ENCODE measurements at regions not wholly inside any gene's neighbourhood (a gene's known extent, or its start where the extent isn't known, plus 50 kb on each side); places are given as distances from the start of the nearest gene placed in this dataset.
A peak's percentile ranks its signal among the peaks of the same experiment; 100 is the strongest.

GRCh38 chr18:55097456-55098170, 138.4 kb upstream of the CCDC68 start:
- Mint-ChIP-seq H3K4me1 (ENCODE audit: low read depth, unreplicated experiment) (no peaks in the 10 kb centered on the region), H3K4me3 (ENCODE audit: unreplicated experiment) (no peak overlapping the region), H3K27ac (ENCODE audit: unreplicated experiment) (no peak overlapping the region), H3K9me3 (ENCODE audit: unreplicated experiment) (no peaks in the 10 kb centered on the region), H3K36me3 (ENCODE audit: unreplicated experiment) (no peaks in the 10 kb centered on the region), H3K27me3 (ENCODE audit: unreplicated experiment) (no peaks in the 10 kb centered on the region)
- no peak for TF ChIP-seq CTCF (IDR thresholded peaks at IDR 0.05; ENCODE audit: partially characterized antibody, unreplicated experiment)
- no peak for DNase-seq

GRCh38 chr18:55096263-55096951, 137.1 kb upstream of the CCDC68 start:
- Mint-ChIP-seq H3K27ac (ENCODE audit: unreplicated experiment) (no peak overlapping the region), H3K36me3 (ENCODE audit: unreplicated experiment) (no peaks in the 10 kb centered on the region), H3K27me3 (ENCODE audit: unreplicated experiment) (no peaks in the 10 kb centered on the region)

GRCh38 chr18:55095584-55095983, 136.3 kb upstream of the CCDC68 start:
- Mint-ChIP-seq H3K27me3 (ENCODE audit: unreplicated experiment) (no peaks in the 10 kb centered on the region), H3K27ac (ENCODE audit: unreplicated experiment) (no peak overlapping the region), H3K4me3 (ENCODE audit: unreplicated experiment) (no peak overlapping the region), H3K36me3 (ENCODE audit: unreplicated experiment) (no peaks in the 10 kb centered on the region), H3K4me1 (ENCODE audit: low read depth, unreplicated experiment) (no peaks in the 10 kb centered on the region), H3K9me3 (ENCODE audit: unreplicated experiment) (no peaks in the 10 kb centered on the region)
- no peak for DNase-seq
- TF ChIP-seq CTCF (IDR thresholded peaks at IDR 0.05; ENCODE audit: partially characterized antibody, unreplicated experiment), result no peak

More at GRCh38 chr18:55096263-55096951, 137.1 kb upstream of the CCDC68 start:
- no peaks in the 10 kb centered on the region for H3K4me1 Mint-ChIP-seq (ENCODE audit: low read depth, unreplicated experiment)
- peak; percentile 25 for DNase-seq
- H3K4me3 Mint-ChIP-seq (ENCODE audit: unreplicated experiment), result no peak overlapping the region
- no peak for TF ChIP-seq CTCF (IDR thresholded peaks at IDR 0.05; ENCODE audit: partially characterized antibody, unreplicated experiment)
- H3K9me3 Mint-ChIP-seq (ENCODE audit: unreplicated experiment), result no peaks in the 10 kb centered on the region

- DNase-seq, result no peak
- Mint-ChIP-seq H3K36me3 (ENCODE audit: unreplicated experiment) (no peaks in the 10 kb centered on the region), H3K4me3 (ENCODE audit: unreplicated experiment) (no peak overlapping the region), H3K9me3 (ENCODE audit: unreplicated experiment) (no peaks in the 10 kb centered on the region), H3K27ac (ENCODE audit: unreplicated experiment) (no peak overlapping the region), H3K4me1 (ENCODE audit: low read depth, unreplicated experiment) (no peaks in the 10 kb centered on the region), H3K27me3 (ENCODE audit: unreplicated experiment) (no peaks in the 10 kb centered on the region)
- no peak for TF ChIP-seq CTCF (IDR thresholded peaks at IDR 0.05; ENCODE audit: partially characterized antibody, unreplicated experiment)
Observed at GRCh38 chr18:55093808-55094207, 134.5 kb upstream of the CCDC68 start.

- Mint-ChIP-seq H3K27me3 (ENCODE audit: unreplicated experiment) (no peaks in the 10 kb centered on the region), H3K27ac (ENCODE audit: unreplicated experiment) (no peak overlapping the region), H3K9me3 (ENCODE audit: unreplicated experiment) (no peaks in the 10 kb centered on the region), H3K36me3 (ENCODE audit: unreplicated experiment) (no peaks in the 10 kb centered on the region), H3K4me3 (ENCODE audit: unreplicated experiment) (no peak overlapping the region), H3K4me1 (ENCODE audit: low read depth, unreplicated experiment) (no peaks in the 10 kb centered on the region)
- no peak for TF ChIP-seq CTCF (IDR thresholded peaks at IDR 0.05; ENCODE audit: partially characterized antibody, unreplicated experiment)
- DNase-seq, result no peak
Observed at GRCh38 chr18:55093295-55093694, 134.0 kb upstream of the CCDC68 start.
